A673 (cell line): ENCODE measurements at regions not wholly inside any gene's neighbourhood (a gene's known extent, or its start where the extent isn't known, plus 50 kb on each side); places are given as distances from the start of the nearest gene placed in this dataset.

Experiments used
- CTCF ChIP-seq: fragments of 300-800, 200-600 bp; sonication (generic); conservative IDR thresholded peaks from 2 replicates; pipeline ENCODE4 v1.5.1; 2017; ENCODE audit warnings: low read depth, mild to moderate bottlenecking, antibody characterized with exemption, low read length, moderate library complexity, mixed read lengths
- EZH2 ChIP-seq: fragments of 200-600 bp; sonication (generic); IDR thresholded peaks from 2 replicates; pipeline ENCODE4 v1.6.1; 2017; ENCODE audit warnings: borderline replicate concordance, low read depth, mild to moderate bottlenecking, mixed read lengths, antibody characterized with exemption, low read length; ENCODE audit not compliant: poor library complexity, severe bottlenecking

- no peak for TF ChIP-seq CTCF
- TF ChIP-seq EZH2 = no peak
Measured at GRCh38 chr11:45089251-45089650, 57.2 kb upstream of the PRDM11 start.
